GM12878 (cell line): ENCODE measurements at regions not wholly inside any gene's neighbourhood (a gene's known extent, or its start where the extent isn't known, plus 50 kb on each side); places are given as distances from the start of the nearest gene placed in this dataset.

Experiments
- ATAC-seq: fragments of 200-7000 bp; cut with Tn5 transposase; 3 replicates; pipeline ENCODE4 v1.9.1; 2020; ENCODE audit warnings: mild to moderate bottlenecking, moderate library complexity
- BruUV-seq: library from RNA; stranded (reverse); fragments of 400-500 nt; replicated peaks from 2 replicates; lab custom pipeline; 2021; lab: Mats Ljungman, UMichigan
- CTCF ChIA-PET: fragments of 300-600 bp; sonication (Branson Sonifier 250); formaldehyde crosslinking; extraction: SDS; loops from one replicate; lab custom pipeline; 2021; ENCODE audit warnings: inconsistent platforms; lab: Yijun Ruan, JAX
- POLR2A ChIA-PET: fragments of 350-600 bp; formaldehyde crosslinking; extraction: SDS; loops from one replicate; lab custom pipeline; 2021; ENCODE audit warnings: inconsistent platforms; lab: Charles Lee
- RAD21 ChIA-PET: fragments of 300-600 bp; sonication (Branson Sonifier 250); formaldehyde crosslinking; loops from one replicate; lab custom pipeline; 2023; ENCODE audit warnings: antibody characterized with exemption; ENCODE audit not compliant: unreplicated experiment; lab: Charles Lee
- SMC1A ChIA-PET: fragments of 300-600 bp; sonication (Branson Sonifier 250); formaldehyde crosslinking; loops from one replicate; lab custom pipeline; 2023; ENCODE audit not compliant: unreplicated experiment, uncharacterized antibody; lab: Charles Lee
- DNase-seq: peaks from one replicate; pipeline ENCODE4 v3.0.0-alpha.2; 2011; ENCODE audit warnings: low read depth, low spot score
- FAIRE-seq: peaks from 3 replicates; lab custom pipeline; 2011; peaks lifted over from hg19 to GRCh38; lab: Jason Lieb, UNC
- H2AFZ ChIP-seq: 2 replicates; pipeline ENCODE4 v1.6.0; 2011; ENCODE audit warnings: low read depth, low read length, control low read depth; ENCODE audit not compliant: control insufficient read depth
- H3K27ac ChIP-seq: 2 replicates; pipeline ENCODE4 v1.5.1; 2011; ENCODE audit warnings: control low read depth; ENCODE audit not compliant: control insufficient read depth, insufficient read depth
- H3K27me3 ChIP-seq, 2 experiments: replicated peaks in 1 of 2; 2 replicates each; pipeline versions ENCODE4 v1.6.0 to v1.6.1; 2011; ENCODE audit warnings: low read length in 1 of 2; ENCODE audit not compliant: control insufficient read depth in 2 of 2, insufficient read depth in 2 of 2
- H3K36me3 ChIP-seq, 2 experiments: 2 replicates each; pipeline ENCODE4 v1.5.1; 2011; ENCODE audit warnings: low read length in 1 of 2; ENCODE audit not compliant: control insufficient read depth in 2 of 2, insufficient read depth in 2 of 2
- H3K4me1 ChIP-seq: 2 replicates; pipeline ENCODE4 v1.6.1; 2011; ENCODE audit warnings: mild to moderate bottlenecking, low read length, moderate library complexity, mixed read lengths; ENCODE audit not compliant: control insufficient read depth, insufficient read depth
- H3K4me2 ChIP-seq: 2 replicates; pipeline ENCODE4 v1.6.0; 2011; ENCODE audit warnings: control low read depth; ENCODE audit not compliant: control insufficient read depth, insufficient read depth
- H3K4me3 ChIP-seq: fragments of 200-600 bp; sonication (generic); 2 replicates; pipeline ENCODE4 v1.5.1; 2016
- H3K79me2 ChIP-seq: 2 replicates; pipeline ENCODE4 v1.6.0; 2011; ENCODE audit warnings: low read length; ENCODE audit not compliant: control insufficient read depth, insufficient read depth
- H3K9ac ChIP-seq: 2 replicates; pipeline ENCODE4 v1.8.0; 2011; ENCODE audit warnings: low read length, control low read depth, mixed read lengths; ENCODE audit not compliant: control insufficient read depth, insufficient read depth
- H3K9me3 ChIP-seq: replicated peaks from 3 replicates; pipeline ENCODE4 v1.5.1; 2011; ENCODE audit warnings: mild to moderate bottlenecking, low read length; ENCODE audit not compliant: control insufficient read depth, insufficient read depth
- H4K20me1 ChIP-seq: 2 replicates; pipeline ENCODE4 v1.6.0; 2011; ENCODE audit not compliant: control insufficient read depth, insufficient read depth
- CHD2 ChIP-seq: IDR thresholded peaks from 2 replicates; pipeline ENCODE4 v1.6.1; 2011; ENCODE audit warnings: low read depth, low read length, improper control_type of control experiment, borderline replicate concordance
- CHD4 ChIP-seq: fragments of 200-600 bp; sonication (generic); IDR thresholded peaks from 2 replicates; pipeline ENCODE4 v1.6.1; 2016; ENCODE audit warnings: mild to moderate bottlenecking
- ESRRA ChIP-seq: IDR thresholded peaks from 2 replicates; pipeline ENCODE4 v1.6.1; 2012; ENCODE audit warnings: mild to moderate bottlenecking, low read length, improper control_type of control experiment
- ETV6 ChIP-seq, 2 experiments: fragments of 450-650 bp in 1 of 2; IDR thresholded peaks in 1 of 2; conservative IDR thresholded peaks in 1 of 2; 2 replicates each; pipeline ENCODE4 v1.6.1; 2014; ENCODE audit warnings: antibody characterized with exemption in 1 of 2, borderline replicate concordance in 1 of 2, low read depth in 1 of 2, mild to moderate bottlenecking in 1 of 2, moderate library complexity in 1 of 2
- HCFC1 ChIP-seq: fragments of 150-350 bp; IDR thresholded peaks from 2 replicates; pipeline ENCODE4 v1.6.1; 2014; ENCODE audit warnings: low read length
- HDGF ChIP-seq: fragments of 450-650 bp; IDR thresholded peaks from 2 replicates; pipeline ENCODE4 v1.6.1; 2016; ENCODE audit warnings: antibody characterized with exemption
- PML ChIP-seq: IDR thresholded peaks from 2 replicates; pipeline ENCODE4 v1.6.1; 2012; ENCODE audit warnings: low read length, inconsistent platforms
- POLR2AphosphoS2 ChIP-seq: IDR thresholded peaks from 2 replicates; pipeline ENCODE4 v1.6.1; 2011; ENCODE audit warnings: low read depth, mild to moderate bottlenecking, low read length, improper control_type of control experiment, moderate library complexity
- POU2F2 ChIP-seq: IDR thresholded peaks from 3 replicates; pipeline ENCODE4 v1.6.1; 2011; ENCODE audit warnings: low read depth, mild to moderate bottlenecking, low read length, borderline replicate concordance
- RAD51 ChIP-seq: fragments of 450-650 bp; IDR thresholded peaks from 2 replicates; pipeline ENCODE4 v1.6.1; 2016; ENCODE audit warnings: moderate library complexity, mild to moderate bottlenecking, inconsistent platforms
- RCOR1 ChIP-seq: conservative IDR thresholded peaks from 2 replicates; pipeline ENCODE4 v1.6.1; 2012; ENCODE audit warnings: low read depth, low read length, improper control_type of control experiment
- SMARCA5 ChIP-seq: fragments of 450-650 bp; IDR thresholded peaks from 2 replicates; pipeline ENCODE4 v1.6.1; 2017; ENCODE audit warnings: mild to moderate bottlenecking
- SUZ12 ChIP-seq: fragments of 200-600 bp; sonication (generic); IDR thresholded peaks from one replicate; pipeline ENCODE4 v1.6.1; 2018; ENCODE audit warnings: antibody characterized with exemption, mild to moderate bottlenecking; ENCODE audit not compliant: unreplicated experiment
- TBL1XR1 ChIP-seq: IDR thresholded peaks from 2 replicates; pipeline ENCODE4 v1.6.1; 2012; ENCODE audit warnings: low read depth, low read length, improper control_type of control experiment
- ZBED1 ChIP-seq: IDR thresholded peaks from 2 replicates; pipeline ENCODE4 v1.6.1; 2016; ENCODE audit warnings: borderline replicate concordance
- ZSCAN29 ChIP-seq: fragments of 450-650 bp; IDR thresholded peaks from 2 replicates; pipeline ENCODE4 v1.6.1; 2017; ENCODE audit warnings: mild to moderate bottlenecking, moderate library complexity
- WGBS: methylation state at CpG from one replicate; pipeline ENCODE4 v1.1.6; 2016; ENCODE audit warnings: low lambda C conversion rate; ENCODE audit not compliant: insufficient replicate concordance, insufficient coverage; ENCODE audit errors: missing lambda C conversion rate; 5-methylcytosine and 5-hydroxymethylcytosine counted together
- in situ Hi-C: fragments of 300-500 bp; cut with MboI; formaldehyde crosslinking; loops from 9 replicates; pipeline ENCODE4 v1.14.3; 2018; ENCODE audit warnings: mixed read lengths
- intact Hi-C: fragments of 100-400 bp; cut with micrococcal nuclease; formaldehyde crosslinking; loops from one replicate; pipeline ENCODE4 v1.14.2; 2022; ENCODE audit not compliant: unreplicated experiment
- TF ChIP-seq, protein P1 (sequence below): IDR thresholded peaks from 2 replicates; pipeline ENCODE4 v1.6.1; 2012; ENCODE audit warnings: low read depth, low read length, improper control_type of control experiment

DNA sequence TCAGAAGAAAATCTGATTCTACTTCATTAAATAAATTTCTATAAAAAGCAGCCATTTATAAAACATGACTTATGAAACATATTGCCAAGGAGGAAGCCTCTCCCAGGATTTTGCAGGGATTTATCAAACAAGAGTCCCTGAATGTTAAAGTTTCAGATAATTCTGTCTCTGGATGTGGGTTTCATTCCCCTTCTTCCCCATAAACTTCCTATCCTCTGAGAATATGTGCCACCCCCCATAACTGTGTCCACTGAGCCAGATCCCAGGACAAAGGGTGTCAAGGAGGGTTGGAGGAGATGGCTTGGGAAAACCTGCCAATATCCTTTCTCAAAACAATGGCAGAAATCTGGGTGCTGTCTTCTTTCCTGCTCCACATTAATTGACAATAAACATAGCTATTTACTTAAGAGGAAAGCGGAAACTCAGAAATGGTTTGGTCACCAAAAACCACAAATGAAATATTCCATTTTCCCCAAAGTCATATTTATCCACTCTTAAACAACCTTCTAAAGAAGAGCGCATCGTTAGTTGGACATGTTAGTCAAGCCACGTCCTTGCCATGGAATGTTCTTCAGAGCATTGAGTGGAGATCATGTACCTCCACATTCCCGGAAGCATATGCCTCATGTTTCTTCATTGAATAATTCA is 54.3 kb upstream of the AKR1E2 start:
- no peak for TF ChIP-seq POU2F2
- TF ChIP-seq CHD4, result no peak
- no peak for TF ChIP-seq ZBED1
- no peak for TF ChIP-seq RCOR1
- no peak for TF ChIP-seq POLR2AphosphoS2
- no peak for TF ChIP-seq HCFC1
- no peak for TF ChIP-seq ESRRA
- no peak for TF ChIP-seq SMARCA5
- TF ChIP-seq ZSCAN29, result no peak
- TF ChIP-seq SUZ12, result no peak
- no peak for TF ChIP-seq TBL1XR1
- no peak for TF ChIP-seq ETV6 (conservative IDR thresholded peaks at IDR 0.05 in 1 of 2, IDR thresholded peaks at IDR 0.05 in 1 of 2; ENCODE audit: borderline replicate concordance in 1 of 2, low read depth in 1 of 2)
- TF ChIP-seq PML, result no peak
- TF ChIP-seq CHD2, result no peak
- TF ChIP-seq, protein P1, sequence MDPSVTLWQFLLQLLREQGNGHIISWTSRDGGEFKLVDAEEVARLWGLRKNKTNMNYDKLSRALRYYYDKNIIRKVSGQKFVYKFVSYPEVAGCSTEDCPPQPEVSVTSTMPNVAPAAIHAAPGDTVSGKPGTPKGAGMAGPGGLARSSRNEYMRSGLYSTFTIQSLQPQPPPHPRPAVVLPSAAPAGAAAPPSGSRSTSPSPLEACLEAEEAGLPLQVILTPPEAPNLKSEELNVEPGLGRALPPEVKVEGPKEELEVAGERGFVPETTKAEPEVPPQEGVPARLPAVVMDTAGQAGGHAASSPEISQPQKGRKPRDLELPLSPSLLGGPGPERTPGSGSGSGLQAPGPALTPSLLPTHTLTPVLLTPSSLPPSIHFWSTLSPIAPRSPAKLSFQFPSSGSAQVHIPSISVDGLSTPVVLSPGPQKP, result no peak
- TF ChIP-seq RAD51, result no peak
- TF ChIP-seq HDGF, result no peak
- TF ChIP-seq, all 136 proteins: peak for 0
- FAIRE-seq (no peak), DNase-seq (no peak), ATAC-seq (no peak)
- no TSS peak for BruUV-seq
- no peak overlapping the region for H3K9ac ChIP-seq
- intact Hi-C loops (no loop called here), in situ Hi-C loops (no loop called here)
- H3K27me3 ChIP-seq, result no peaks in the 10 kb centered on the region
- no peaks in the 10 kb centered on the region for H3K79me2 ChIP-seq
- WGBS, result 59% methylated on average over 5 of the region's 5 CpGs
- ChIA-PET POLR2A (no interaction called here), CTCF (interaction anchor here (1.0 kb wide), 1 partner anchor 44 kb away, joined by 3 read pairs; no protein-coding TSS in a partner anchor), SMC1A (interaction anchor here (1.0 kb wide), 1 partner anchor 43 kb away, joined by 3 read pairs; no protein-coding TSS in a partner anchor), RAD21 (no interaction called here)
- H3K4me1 ChIP-seq, result no peaks in the 10 kb centered on the region
- no peaks in the 10 kb centered on the region for H3K36me3 ChIP-seq
- H2AFZ ChIP-seq, result no peak overlapping the region
- no peaks in the 10 kb centered on the region for H3K9me3 ChIP-seq
- no peak overlapping the region for H3K4me3 ChIP-seq
- H4K20me1 ChIP-seq, result no peaks in the 10 kb centered on the region
- H3K4me2 ChIP-seq, result no peak overlapping the region
- H3K27ac ChIP-seq, result no peak overlapping the region
